Hepatocyte (in vitro differentiated cells): ENCODE measurements at regions not wholly inside any gene's neighbourhood (a gene's known extent, or its start where the extent isn't known, plus 50 kb on each side); places are given as distances from the start of the nearest gene placed in this dataset.

Experiments used
- DNase-seq: peaks from one replicate; pipeline ENCODE4 v3.0.0-alpha.2; 2016; ENCODE audit warnings: low spot score
- H2AFZ ChIP-seq: fragments of 200-600 bp; sonication (generic); 2 replicates; pipeline ENCODE4 v1.6.0; 2016; ENCODE audit warnings: antibody characterized with exemption, mild to moderate bottlenecking
- H3K27ac ChIP-seq: fragments of 200-600 bp; sonication (generic); 2 replicates; pipeline ENCODE4 v1.5.1; 2016; ENCODE audit warnings: mild to moderate bottlenecking
- H3K27me3 ChIP-seq: fragments of 200-600 bp; sonication (generic); 2 replicates; pipeline ENCODE4 v1.6.1; 2016
- H3K36me3 ChIP-seq: fragments of 200-600 bp; sonication (generic); replicated peaks from 2 replicates; pipeline ENCODE4 v1.5.1; 2016; ENCODE audit warnings: low read depth; ENCODE audit not compliant: insufficient read depth
- H3K4me1 ChIP-seq: fragments of 200-600 bp; sonication (generic); 2 replicates; pipeline ENCODE4 v1.5.1; 2016; ENCODE audit warnings: mild to moderate bottlenecking, moderate library complexity; ENCODE audit not compliant: insufficient read depth
- H3K4me2 ChIP-seq: fragments of 200-600 bp; sonication (generic); 2 replicates; pipeline ENCODE4 v1.6.0; 2016
- H3K4me3 ChIP-seq: fragments of 200-600 bp; sonication (generic); 2 replicates; pipeline ENCODE4 v1.5.1; 2016; ENCODE audit warnings: mild to moderate bottlenecking
- H3K79me2 ChIP-seq: fragments of 200-600 bp; sonication (generic); 2 replicates; pipeline ENCODE4 v1.6.0; 2017; ENCODE audit warnings: mild to moderate bottlenecking
- H3K9me2 ChIP-seq: fragments of 200-600 bp; sonication (generic); replicated peaks from 2 replicates; pipeline ENCODE4 v1.6.0; 2017; ENCODE audit warnings: mild to moderate bottlenecking; ENCODE audit not compliant: insufficient read depth
- H3K9me3 ChIP-seq: fragments of 200-600 bp; sonication (generic); 2 replicates; pipeline ENCODE4 v1.5.1; 2016; ENCODE audit warnings: low read depth, mild to moderate bottlenecking
- H4K20me1 ChIP-seq: fragments of 200-600 bp; sonication (generic); 2 replicates; pipeline ENCODE4 v1.6.0; 2016; ENCODE audit warnings: mild to moderate bottlenecking; ENCODE audit not compliant: insufficient read depth, poor library complexity, severe bottlenecking
- CTCF ChIP-seq: fragments of 200-600 bp; sonication (generic); IDR thresholded peaks from 2 replicates; pipeline ENCODE4 v1.5.1; 2016; ENCODE audit warnings: antibody characterized with exemption, mild to moderate bottlenecking; ENCODE audit not compliant: poor library complexity
- EZH2 ChIP-seq: fragments of 200-600 bp; sonication (generic); IDR thresholded peaks from 2 replicates; pipeline ENCODE4 v1.6.1; 2016; ENCODE audit warnings: antibody characterized with exemption, mild to moderate bottlenecking, borderline replicate concordance
- EZH2phosphoT487 ChIP-seq: fragments of 200-600 bp; sonication (generic); IDR thresholded peaks from one replicate; pipeline ENCODE4 v1.6.1; 2018; ENCODE audit warnings: antibody characterized with exemption, mild to moderate bottlenecking, low read depth, moderate library complexity; ENCODE audit not compliant: unreplicated experiment, severe bottlenecking
- WGBS: methylation state at CpG from one replicate; pipeline ENCODE4 v1.1.6; 2016; ENCODE audit warnings: low lambda C conversion rate; ENCODE audit errors: missing lambda C conversion rate; 5-methylcytosine and 5-hydroxymethylcytosine counted together

- 96% methylated on average over 1 of the region's 1 CpG for WGBS
- H3K36me3 ChIP-seq, result no peaks in the 10 kb centered on the region
These were observed 164.2 kb upstream of the ARG1 start for GRCh38 chr6:131408811-131409210.

GRCh38 chr6:131410785-131411184 lies 162.2 kb upstream of the ARG1 start:
- H3K27ac ChIP-seq, result no peak overlapping the region
- no peak for DNase-seq
- no peak overlapping the region for H3K4me2 ChIP-seq
- no peaks in the 10 kb centered on the region for H3K9me3 ChIP-seq
- 83% methylated on average over 1 of the region's 1 CpG for WGBS
- H3K4me3 ChIP-seq, result no peak overlapping the region
- H4K20me1 ChIP-seq, result no peaks in the 10 kb centered on the region
- no peaks in the 10 kb centered on the region for H3K9me2 ChIP-seq
- H2AFZ ChIP-seq, result no peak overlapping the region
- no peaks in the 10 kb centered on the region for H3K4me1 ChIP-seq
- no peaks in the 10 kb centered on the region for H3K36me3 ChIP-seq
- H3K27me3 ChIP-seq, result no peaks in the 10 kb centered on the region
- TF ChIP-seq EZH2phosphoT487 (no peak), EZH2 (no peak), CTCF (no peak)
- H3K79me2 ChIP-seq, result no peaks in the 10 kb centered on the region

More at GRCh38 chr6:131408811-131409210, 164.2 kb upstream of the ARG1 start:
- no peak for DNase-seq
- Histone ChIP-seq H3K4me3 (no peak overlapping the region), H3K4me1 (no peaks in the 10 kb centered on the region), H3K27ac (no peak overlapping the region), H3K9me2 (no peaks in the 10 kb centered on the region), H3K27me3 (no peaks in the 10 kb centered on the region), H2AFZ (no peak overlapping the region), H3K4me2 (no peak overlapping the region), H3K9me3 (no peaks in the 10 kb centered on the region), H4K20me1 (no peaks in the 10 kb centered on the region), H3K79me2 (no peaks in the 10 kb centered on the region)
- TF ChIP-seq EZH2phosphoT487 (no peak), CTCF (no peak)

GRCh38 chr6:131412960-131413830 lies 159.8 kb upstream of the ARG1 start:
- TF ChIP-seq EZH2, result no peak
- no peak for TF ChIP-seq EZH2phosphoT487
- no peak for TF ChIP-seq CTCF
- no peaks in the 10 kb centered on the region for H3K4me1 ChIP-seq
- H3K79me2 ChIP-seq, result no peaks in the 10 kb centered on the region
- H3K9me3 ChIP-seq, result no peaks in the 10 kb centered on the region
- no peak for DNase-seq
- peak overlapping the region; percentile 54 for H3K27ac ChIP-seq
- H2AFZ ChIP-seq, result no peak overlapping the region
- no peaks in the 10 kb centered on the region for H3K36me3 ChIP-seq
- no peak overlapping the region for H3K4me3 ChIP-seq
- H3K27me3 ChIP-seq, result no peaks in the 10 kb centered on the region
- H4K20me1 ChIP-seq, result no peaks in the 10 kb centered on the region
- H3K9me2 ChIP-seq, result no peaks in the 10 kb centered on the region
- H3K4me2 ChIP-seq, result no peak overlapping the region
- WGBS, result 72% methylated on average over 7 of the region's 7 CpGs
